ENCODE measurements at regions not wholly inside any gene's neighbourhood (a gene's known extent, or its start where the extent isn't known, plus 50 kb on each side); places are given as distances from the start of the nearest gene placed in this dataset.

DNA sequence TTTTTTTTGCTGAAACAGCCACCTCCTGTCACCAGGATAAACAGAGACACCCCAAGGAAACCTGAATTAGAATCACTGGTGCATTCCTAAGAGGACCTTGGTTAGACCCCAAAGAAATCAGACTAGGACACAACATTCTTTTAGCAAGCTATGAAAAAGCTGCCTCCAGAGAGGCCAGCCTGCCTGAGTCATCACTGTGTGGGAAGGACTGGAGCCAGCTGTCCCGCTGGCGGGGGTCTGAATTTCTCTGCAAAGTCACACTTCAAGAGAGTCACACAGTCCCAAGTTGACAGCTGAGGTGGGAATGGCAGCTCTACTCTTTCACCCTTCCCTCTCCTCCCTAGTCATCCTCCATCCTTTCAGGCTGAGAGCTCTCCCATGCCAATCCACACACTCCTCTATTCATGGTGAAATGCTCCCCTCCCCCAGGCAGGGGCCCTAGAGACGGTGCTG, 405.0 kb upstream of the POU3F1 start:
- no peak overlapping the region for H3K27ac ChIP-seq
- ATAC-seq (no peak), DNase-seq (no peak)
- H3K27me3 ChIP-seq (ENCODE audit: insufficient read depth in 3 of 3, low read length in 2 of 3): peaks cover 0 to 24% (median 0%) of the 10 kb centered on the region in 3 donors
- intact Hi-C loops (cut with DNase I): no loop called here
- H3K4me3 ChIP-seq: no peak overlapping the region
- no peak for TF ChIP-seq CTCF (IDR thresholded peaks at IDR 0.05)
- H3K36me3 ChIP-seq (ENCODE audit: insufficient read depth in 1 of 2, low read depth in 1 of 2): no peaks in the 10 kb centered on the region
- H3K9me3 ChIP-seq: no peaks in the 10 kb centered on the region
- 17 to 26% (median 19%) methylated on average over 3 of the region's 3 CpGs for WGBS, 3 donors
- H3K4me1 ChIP-seq: no peaks in the 10 kb centered on the region

DNA sequence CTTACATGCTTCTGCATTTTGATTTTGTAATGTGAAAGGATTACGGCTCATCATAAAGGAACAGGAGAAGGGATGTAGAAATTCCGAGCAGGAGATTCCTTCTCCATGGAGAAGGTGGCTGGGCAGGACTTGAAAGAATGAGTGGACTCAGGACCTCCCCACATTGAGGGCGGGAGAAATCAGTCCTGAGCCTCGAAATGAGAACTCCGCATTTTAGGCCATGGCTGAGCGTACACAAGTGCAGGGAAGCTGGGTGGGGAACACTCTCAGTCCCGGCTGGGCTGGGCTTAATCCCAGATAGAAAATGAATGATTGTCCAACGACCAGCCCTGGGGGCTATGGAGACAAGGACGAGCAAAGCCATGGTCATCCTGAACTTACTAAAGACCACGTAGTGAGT, 402.3 kb upstream of the POU3F1 start:
- Histone ChIP-seq H3K9me3 (no peaks in the 10 kb centered on the region), H3K36me3 (ENCODE audit: insufficient read depth in 1 of 2, low read depth in 1 of 2) (no peaks in the 10 kb centered on the region), H3K27ac (no peak overlapping the region), H3K27me3 (ENCODE audit: insufficient read depth in 3 of 3, low read length in 2 of 3) (peaks cover 0 to 31% (median 0%) of the 10 kb centered on the region in 3 donors), H3K4me1 (no peaks in the 10 kb centered on the region), H3K4me3 (no peak overlapping the region)
- intact Hi-C loops (cut with DNase I): no loop called here
- TF ChIP-seq CTCF (IDR thresholded peaks at IDR 0.05): no peak
- no peak for ATAC-seq
- WGBS, 3 donors: 80 to 83% (median 80%) methylated on average over 10 of the region's 10 CpGs
- no peak for DNase-seq

GRCh38 chr1:38446936-38447335, 400.3 kb upstream of the POU3F1 start:
- ATAC-seq (no peak), DNase-seq (no peak)
- H3K9me3 ChIP-seq: no peaks in the 10 kb centered on the region
- no peak for TF ChIP-seq CTCF (IDR thresholded peaks at IDR 0.05)
- WGBS, 3 donors: 80 to 89% (median 86%) methylated on average over 4 of the region's 4 CpGs
- no peak overlapping the region for H3K27ac ChIP-seq
- no peak overlapping the region for H3K4me3 ChIP-seq
- H3K36me3 ChIP-seq (ENCODE audit: insufficient read depth in 1 of 2, low read depth in 1 of 2): no peaks in the 10 kb centered on the region
- H3K4me1 ChIP-seq: no peaks in the 10 kb centered on the region
- intact Hi-C loops (cut with DNase I): no loop called here
- H3K27me3 ChIP-seq (ENCODE audit: insufficient read depth in 3 of 3, low read length in 2 of 3): peaks cover 0 to 31% (median 0%) of the 10 kb centered on the region in 3 donors

GRCh38 chr1:38444770-38445442, 398.3 kb upstream of the POU3F1 start:
- no peaks in the 10 kb centered on the region for H3K4me1 ChIP-seq
- H3K27me3 ChIP-seq (ENCODE audit: insufficient read depth in 3 of 3, low read length in 2 of 3): peaks cover 0 to 38% (median 0%) of the 10 kb centered on the region in 3 donors
- intact Hi-C loops (cut with DNase I): no loop called here
- 32 to 43% (median 40%) methylated on average over 16 of the region's 16 CpGs for WGBS, 3 donors
- H3K9me3 ChIP-seq: peaks cover 10% of the 10 kb centered on the region
- no peak for TF ChIP-seq CTCF (IDR thresholded peaks at IDR 0.05)
- no peak overlapping the region for H3K4me3 ChIP-seq
- DNase-seq (no peak), ATAC-seq (no peak)
- no peaks in the 10 kb centered on the region for H3K36me3 ChIP-seq (ENCODE audit: insufficient read depth in 1 of 2, low read depth in 1 of 2)
- no peak overlapping the region for H3K27ac ChIP-seq

- H3K36me3 ChIP-seq (ENCODE audit: insufficient read depth in 1 of 2, low read depth in 1 of 2): no peaks in the 10 kb centered on the region
- no peaks in the 10 kb centered on the region for H3K4me1 ChIP-seq
- H3K27me3 ChIP-seq (ENCODE audit: insufficient read depth in 3 of 3, low read length in 2 of 3): peaks cover 0 to 36% (median 0%) of the 10 kb centered on the region in 3 donors
- H3K27ac ChIP-seq: no peak overlapping the region
- ATAC-seq (no peak), DNase-seq (no peak)
- 18 to 36% (median 29%) methylated on average over 4 of the region's 4 CpGs for WGBS, 3 donors
- no peak for TF ChIP-seq CTCF (IDR thresholded peaks at IDR 0.05)
- peaks cover 10% of the 10 kb centered on the region for H3K9me3 ChIP-seq
- intact Hi-C loops (cut with DNase I): no loop called here
- no peak overlapping the region for H3K4me3 ChIP-seq
Measured at GRCh38 chr1:38444311-38444710, 397.7 kb upstream of the POU3F1 start.

Data from psoas muscle (tissue), 7 donors.